ENCODE measurements at regions not wholly inside any gene's neighbourhood (a gene's known extent, or its start where the extent isn't known, plus 50 kb on each side); places are given as distances from the start of the nearest gene placed in this dataset.

GRCh38 chr20:11352041-11352440, 565.7 kb upstream of the BTBD3 start:
- TF ChIP-seq GATA3 (IDR thresholded peaks at IDR 0.05; ENCODE audit: low read depth, low read length) = no peak
- TF ChIP-seq GATA2 (IDR thresholded peaks at IDR 0.05; ENCODE audit: low read depth, low read length) = no peak

- TF ChIP-seq GATA3 (IDR thresholded peaks at IDR 0.05; ENCODE audit: low read depth, low read length) (no peak), GATA2 (IDR thresholded peaks at IDR 0.05; ENCODE audit: low read depth, low read length) (no peak)
These were observed 562.8 kb upstream of the BTBD3 start for GRCh38 chr20:11354846-11355245.

- TF ChIP-seq GATA3 (IDR thresholded peaks at IDR 0.05; ENCODE audit: low read depth, low read length) = no peak
These were observed 562.3 kb upstream of the BTBD3 start for GRCh38 chr20:11355345-11355744.

GRCh38 chr20:11356061-11356460, 561.6 kb upstream of the BTBD3 start:
- TF ChIP-seq GATA2 (IDR thresholded peaks at IDR 0.05; ENCODE audit: low read depth, low read length) (no peak), GATA3 (IDR thresholded peaks at IDR 0.05; ENCODE audit: low read depth, low read length) (no peak)

GRCh38 chr20:11362450-11362849, 555.2 kb upstream of the BTBD3 start:
- no peak for TF ChIP-seq GATA2 (IDR thresholded peaks at IDR 0.05; ENCODE audit: low read depth, low read length)

GRCh38 chr20:11364736-11365135, 553.0 kb upstream of the BTBD3 start:
- TF ChIP-seq GATA2 (IDR thresholded peaks at IDR 0.05; ENCODE audit: low read depth, low read length) = no peak
- TF ChIP-seq GATA3 (IDR thresholded peaks at IDR 0.05; ENCODE audit: low read depth, low read length) = no peak

GRCh38 chr20:11366660-11367059, 551.0 kb upstream of the BTBD3 start:
- no peak for TF ChIP-seq GATA2 (IDR thresholded peaks at IDR 0.05; ENCODE audit: low read depth, low read length)
- TF ChIP-seq GATA3 (IDR thresholded peaks at IDR 0.05; ENCODE audit: low read depth, low read length) = no peak

GRCh38 chr20:11368499-11368898, 549.2 kb upstream of the BTBD3 start:
- TF ChIP-seq GATA3 (IDR thresholded peaks at IDR 0.05; ENCODE audit: low read depth, low read length) (no peak), GATA2 (IDR thresholded peaks at IDR 0.05; ENCODE audit: low read depth, low read length) (no peak)

- TF ChIP-seq GATA2 (IDR thresholded peaks at IDR 0.05; ENCODE audit: low read depth, low read length) (no peak), GATA3 (IDR thresholded peaks at IDR 0.05; ENCODE audit: low read depth, low read length) (no peak)
These were observed 548.6 kb upstream of the BTBD3 start for GRCh38 chr20:11368965-11369711.

GRCh38 chr20:11371831-11372230, 545.9 kb upstream of the BTBD3 start:
- TF ChIP-seq GATA2 (IDR thresholded peaks at IDR 0.05; ENCODE audit: low read depth, low read length) (no peak), GATA3 (IDR thresholded peaks at IDR 0.05; ENCODE audit: low read depth, low read length) (no peak)

- TF ChIP-seq GATA2 (IDR thresholded peaks at IDR 0.05; ENCODE audit: low read depth, low read length) = no peak
- TF ChIP-seq GATA3 (IDR thresholded peaks at IDR 0.05; ENCODE audit: low read depth, low read length) = no peak
These were observed 544.6 kb upstream of the BTBD3 start for GRCh38 chr20:11372876-11373790.

- no peak for TF ChIP-seq GATA3 (IDR thresholded peaks at IDR 0.05; ENCODE audit: low read depth, low read length)
- no peak for TF ChIP-seq GATA2 (IDR thresholded peaks at IDR 0.05; ENCODE audit: low read depth, low read length)
These were observed 542.4 kb upstream of the BTBD3 start for GRCh38 chr20:11375335-11375734.

- TF ChIP-seq GATA3 (IDR thresholded peaks at IDR 0.05; ENCODE audit: low read depth, low read length) (no peak), GATA2 (IDR thresholded peaks at IDR 0.05; ENCODE audit: low read depth, low read length) (no peak)
These were observed 541.7 kb upstream of the BTBD3 start for GRCh38 chr20:11375966-11376365.

- no peak for TF ChIP-seq GATA3 (IDR thresholded peaks at IDR 0.05; ENCODE audit: low read depth, low read length)
These were observed 541.3 kb upstream of the BTBD3 start for GRCh38 chr20:11376420-11376819.

GRCh38 chr20:11376998-11377397, 540.7 kb upstream of the BTBD3 start:
- no peak for TF ChIP-seq GATA3 (IDR thresholded peaks at IDR 0.05; ENCODE audit: low read depth, low read length)
- no peak for TF ChIP-seq GATA2 (IDR thresholded peaks at IDR 0.05; ENCODE audit: low read depth, low read length)

Data from SH-SY5Y (cell line).